Renal pelvis (tissue), 1 donor: ENCODE measurements at regions not wholly inside any gene's neighbourhood (a gene's known extent, or its start where the extent isn't known, plus 50 kb on each side); places are given as distances from the start of the nearest gene placed in this dataset.

Experiments
- DNase-seq: peaks from one replicate; pipeline ENCODE4 v3.0.0-alpha.2; 2013

- no peak for DNase-seq
Measured at GRCh38 chr14:61226015-61226654, 55.0 kb downstream of the TMEM30B start.

- no peak for DNase-seq
Measured at GRCh38 chr14:61225344-61225743, 55.8 kb downstream of the TMEM30B start.

- no peak for DNase-seq
Measured at GRCh38 chr14:61223552-61223951, 57.6 kb downstream of the TMEM30B start.

- DNase-seq, result no peak
Measured at GRCh38 chr14:61222388-61222787, 58.8 kb downstream of the TMEM30B start.

- DNase-seq, result no peak
Measured at GRCh38 chr14:61221906-61222305, 59.2 kb downstream of the TMEM30B start.

- no peak for DNase-seq
Measured at GRCh38 chr14:61219673-61220072, 61.5 kb downstream of the TMEM30B start.

- no peak for DNase-seq
Measured at GRCh38 chr14:61219256-61219655, 61.9 kb downstream of the TMEM30B start.

GRCh38 chr14:61218767-61219166, 62.4 kb downstream of the TMEM30B start:
- DNase-seq, result no peak

- DNase-seq, result no peak
Measured at GRCh38 chr14:61218157-61218556, 63.0 kb downstream of the TMEM30B start.

- no peak for DNase-seq
Measured at GRCh38 chr14:61217516-61217915, 63.6 kb downstream of the TMEM30B start.

- no peak for DNase-seq
Measured at GRCh38 chr14:61215222-61216020, 65.7 kb downstream of the TMEM30B start.

- DNase-seq, result no peak
Measured at GRCh38 chr14:61213920-61214319, 67.2 kb downstream of the TMEM30B start.

- DNase-seq, result no peak
Measured at GRCh38 chr14:61213191-61213621, 67.9 kb downstream of the TMEM30B start.

GRCh38 chr14:61212546-61212945, 68.6 kb downstream of the TMEM30B start:
- DNase-seq, result no peak

GRCh38 chr14:61211476-61212255, 69.5 kb downstream of the TMEM30B start:
- DNase-seq, result no peak

GRCh38 chr14:61203081-61203753, 77.9 kb downstream of the TMEM30B start:
- DNase-seq, result no peak

GRCh38 chr14:61202124-61202523, 79.0 kb downstream of the TMEM30B start:
- DNase-seq, result no peak

- DNase-seq, result no peak
Measured at GRCh38 chr14:61201171-61201570, 80.0 kb downstream of the TMEM30B start.

- DNase-seq, result no peak
Measured at GRCh38 chr14:61197416-61197815, 83.7 kb downstream of the TMEM30B start.

GRCh38 chr14:61196792-61197191, 84.3 kb downstream of the TMEM30B start:
- DNase-seq, result no peak

- no peak for DNase-seq
Measured at GRCh38 chr14:61196034-61196433, 85.1 kb downstream of the TMEM30B start.

- DNase-seq, result peak; percentile 73
Measured at GRCh38 chr14:61193476-61193875, 87.7 kb downstream of the TMEM30B start.
